Urinary bladder (tissue), 3 donors: ENCODE measurements at regions not wholly inside any gene's neighbourhood (a gene's known extent, or its start where the extent isn't known, plus 50 kb on each side); places are given as distances from the start of the nearest gene placed in this dataset.

Experiments
- DNase-seq: peaks from one replicate; pipeline ENCODE4 v3.0.0-alpha.2; 2015; ENCODE audit errors: extremely low spot score
- H3K27ac ChIP-seq: one replicate; pipeline ENCODE4 v1.5.1; 2013; ENCODE audit warnings: low read depth, mild to moderate bottlenecking, moderate library complexity
- H3K36me3 ChIP-seq: one replicate; pipeline ENCODE4 v1.6.1; 2013; ENCODE audit warnings: mild to moderate bottlenecking, moderate library complexity; ENCODE audit not compliant: insufficient read depth
- H3K4me1 ChIP-seq: one replicate; pipeline ENCODE4 v1.6.1; 2013; ENCODE audit warnings: mild to moderate bottlenecking, moderate library complexity; ENCODE audit not compliant: insufficient read depth
- H3K4me3 ChIP-seq: one replicate; pipeline ENCODE4 v1.5.1; 2013; ENCODE audit warnings: low read depth, low read length
- WGBS: extraction: QIAGEN DNeasy Blood & Tissue Kit; methylation state at CpG from one replicate; pipeline ENCODE4 v1.1.7; 2013; 5-methylcytosine and 5-hydroxymethylcytosine counted together
- donor health status: healthy with polysubstance abuse.
- donor health status: healthy.

GRCh38 chr6:153852481-153852880, 186.6 kb upstream of the OPRM1 start:
- WGBS = 47% methylated on average over 2 of the region's 2 CpGs
- no peak for DNase-seq
- H3K4me1 ChIP-seq = no peaks in the 10 kb centered on the region
- no peak overlapping the region for H3K27ac ChIP-seq
- H3K36me3 ChIP-seq = no peaks in the 10 kb centered on the region
- H3K4me3 ChIP-seq = no peak overlapping the region

- no peaks in the 10 kb centered on the region for H3K4me1 ChIP-seq
- H3K4me3 ChIP-seq = no peak overlapping the region
- no peak overlapping the region for H3K27ac ChIP-seq
- no peak for DNase-seq
- no peaks in the 10 kb centered on the region for H3K36me3 ChIP-seq
- WGBS = 78% methylated on average over 3 of the region's 3 CpGs
These were observed 187.0 kb upstream of the OPRM1 start for GRCh38 chr6:153852034-153852433.

- H3K4me3 ChIP-seq = no peak overlapping the region
- H3K27ac ChIP-seq = no peak overlapping the region
- WGBS = 54% methylated on average over 1 of the region's 1 CpG
- no peaks in the 10 kb centered on the region for H3K36me3 ChIP-seq
- H3K4me1 ChIP-seq = no peaks in the 10 kb centered on the region
- DNase-seq = no peak
These were observed 189.8 kb upstream of the OPRM1 start for GRCh38 chr6:153849072-153849779.

DNA sequence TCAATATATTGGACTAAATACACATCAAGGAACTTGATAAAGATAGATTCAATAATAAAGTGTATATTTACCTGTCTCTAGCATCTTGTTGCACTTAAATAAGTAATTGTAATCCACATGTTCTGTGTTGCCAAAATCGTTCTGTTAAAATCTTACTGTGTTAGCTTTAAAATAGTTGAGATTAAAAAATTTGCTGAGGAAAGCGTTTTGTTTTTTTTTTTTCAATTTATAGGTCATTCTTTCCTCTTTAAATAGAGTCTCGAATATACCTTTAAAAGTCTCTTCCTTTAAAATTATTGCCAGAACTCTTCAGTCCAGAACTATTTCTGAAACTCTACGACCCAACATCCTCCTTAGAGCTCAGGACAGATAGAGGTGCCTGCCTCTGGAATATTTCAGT, 195.6 kb upstream of the OPRM1 start:
- DNase-seq = no peak
- Histone ChIP-seq H3K4me1 (no peaks in the 10 kb centered on the region), H3K4me3 (no peak overlapping the region), H3K27ac (no peak overlapping the region), H3K36me3 (no peaks in the 10 kb centered on the region)
- 86% methylated on average over 4 of the region's 4 CpGs for whole genome bisulfite sequencing

DNA sequence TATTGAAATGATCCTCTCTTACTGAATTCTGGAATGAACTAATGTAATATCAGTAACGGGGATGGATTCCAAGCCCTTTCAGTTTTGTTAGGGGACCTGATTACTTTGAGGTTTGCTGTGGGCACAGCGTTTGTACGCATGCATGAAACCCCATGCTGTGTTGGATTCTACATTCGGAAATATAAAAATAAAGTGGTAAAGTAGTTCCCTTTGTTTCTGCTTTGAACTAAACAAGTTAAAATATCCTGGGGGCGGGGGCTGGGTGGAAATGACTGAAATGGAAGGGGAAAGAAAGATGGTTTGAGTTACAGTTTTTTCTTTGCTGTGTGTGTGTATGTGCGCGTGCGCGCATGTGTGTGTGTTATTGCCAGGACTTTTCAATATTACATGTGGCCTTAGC, 196.5 kb upstream of the OPRM1 start:
- 85% methylated on average over 9 of the region's 9 CpGs for WGBS
- no peak overlapping the region for H3K4me3 ChIP-seq

DNA sequence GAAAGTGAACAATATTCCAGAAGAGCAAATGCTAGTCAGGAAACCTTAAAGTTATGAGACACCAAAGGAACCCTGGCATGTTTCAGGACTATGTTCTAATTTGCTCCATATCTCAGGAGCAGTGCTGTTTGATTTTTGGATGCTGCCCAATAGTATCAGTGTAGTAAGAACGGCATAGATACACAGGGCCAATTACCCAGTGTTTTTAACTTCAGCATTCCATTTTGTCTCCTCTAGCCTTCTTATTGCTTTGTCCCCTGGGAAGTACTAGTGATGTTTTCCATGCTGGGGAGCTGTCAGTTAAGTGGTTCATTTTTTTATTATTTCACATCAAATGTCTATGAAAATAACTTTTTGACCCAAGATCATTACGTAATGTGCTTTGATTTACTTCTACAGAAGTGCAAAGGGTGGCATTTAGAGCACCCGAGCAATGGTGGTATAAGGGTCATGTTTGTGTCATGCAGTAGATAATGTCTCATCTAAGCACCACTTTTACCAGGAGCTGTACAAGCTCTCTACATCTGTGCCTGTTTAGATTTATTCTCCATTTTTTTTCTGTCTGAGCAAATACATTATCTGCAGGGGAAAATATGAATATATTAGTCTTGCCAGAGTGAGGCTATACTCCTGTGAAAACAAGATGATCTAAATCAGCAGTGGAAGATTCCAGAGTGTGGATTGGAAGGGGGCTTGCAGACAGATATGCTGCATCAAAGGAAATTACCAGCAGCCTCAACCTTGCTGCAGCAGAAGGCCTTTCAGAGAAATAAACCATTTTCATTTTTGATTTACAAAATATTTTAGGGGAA, 198.8 kb upstream of the OPRM1 start:
- DNase-seq = no peak
- H3K36me3 ChIP-seq = no peaks in the 10 kb centered on the region
- H3K27ac ChIP-seq = no peak overlapping the region
- no peaks in the 10 kb centered on the region for H3K4me1 ChIP-seq
- H3K4me3 ChIP-seq = no peak overlapping the region
- 16% methylated on average over 3 of the region's 3 CpGs for WGBS

More for the DNA sequence above, 196.5 kb upstream of the OPRM1 start:
- no peaks in the 10 kb centered on the region for H3K36me3 ChIP-seq
- no peaks in the 10 kb centered on the region for H3K4me1 ChIP-seq
- no peak overlapping the region for H3K27ac ChIP-seq
- no peak for DNase-seq

- no peak for DNase-seq
- Histone ChIP-seq H3K4me3 (no peak overlapping the region), H3K4me1 (no peaks in the 10 kb centered on the region), H3K36me3 (no peaks in the 10 kb centered on the region), H3K27ac (no peak overlapping the region)
- 88% methylated on average over 9 of the region's 9 CpGs for WGBS
These were observed 206.5 kb upstream of the OPRM1 start for GRCh38 chr6:153832543-153832942.

DNA sequence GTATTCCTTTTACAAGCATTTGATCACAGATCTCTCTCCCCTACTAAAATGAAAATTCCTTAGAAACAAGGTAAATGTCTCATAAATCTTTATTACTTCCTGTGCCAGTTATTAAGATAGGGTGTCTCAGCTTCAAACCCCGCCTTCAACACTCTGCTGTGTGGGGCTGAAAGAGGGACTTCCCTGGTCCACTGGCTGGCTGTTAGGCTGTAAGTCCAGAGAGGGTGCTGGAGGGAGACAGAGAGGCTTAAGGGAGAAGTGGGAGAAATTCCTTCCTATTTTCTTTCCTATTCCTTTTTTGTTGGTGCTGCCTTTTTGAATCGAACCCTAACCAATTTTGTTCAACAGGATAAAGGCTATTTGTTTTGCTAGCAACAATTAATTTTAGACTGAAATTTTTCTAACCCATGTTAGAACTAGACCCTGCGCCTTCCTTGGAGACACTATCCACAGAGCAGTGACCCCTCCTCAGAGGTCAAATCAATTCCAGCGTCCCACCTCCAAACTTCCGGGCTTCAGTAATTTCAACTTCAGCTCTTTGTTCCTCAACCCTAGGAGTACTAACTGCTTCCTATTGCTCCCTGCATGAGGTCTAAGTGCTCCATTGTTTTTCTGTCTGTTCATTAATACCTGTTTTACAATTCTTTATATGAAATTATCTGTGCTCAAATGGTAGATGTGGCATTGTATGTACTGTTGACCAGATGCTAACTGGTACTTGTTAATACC, 207.5 kb upstream of the OPRM1 start:
- no peak for DNase-seq
- no peaks in the 10 kb centered on the region for H3K4me1 ChIP-seq
- no peak overlapping the region for H3K27ac ChIP-seq
- H3K36me3 ChIP-seq = no peaks in the 10 kb centered on the region
- H3K4me3 ChIP-seq = no peak overlapping the region
- WGBS = 74% methylated on average over 5 of the region's 5 CpGs

- no peak for DNase-seq
- Histone ChIP-seq H3K4me1 (no peaks in the 10 kb centered on the region), H3K4me3 (no peak overlapping the region), H3K27ac (no peak overlapping the region), H3K36me3 (no peaks in the 10 kb centered on the region)
- WGBS = 76% methylated on average over 3 of the region's 3 CpGs
These were observed 221.9 kb upstream of the OPRM1 start for GRCh38 chr6:153817173-153817572.

- no peaks in the 10 kb centered on the region for H3K36me3 ChIP-seq
- no peak overlapping the region for H3K4me3 ChIP-seq
- 29% methylated on average over 3 of the region's 3 CpGs for WGBS
- no peak for DNase-seq
- H3K4me1 ChIP-seq = no peaks in the 10 kb centered on the region
- no peak overlapping the region for H3K27ac ChIP-seq
These were observed 222.7 kb upstream of the OPRM1 start for GRCh38 chr6:153816366-153816765.

DNA sequence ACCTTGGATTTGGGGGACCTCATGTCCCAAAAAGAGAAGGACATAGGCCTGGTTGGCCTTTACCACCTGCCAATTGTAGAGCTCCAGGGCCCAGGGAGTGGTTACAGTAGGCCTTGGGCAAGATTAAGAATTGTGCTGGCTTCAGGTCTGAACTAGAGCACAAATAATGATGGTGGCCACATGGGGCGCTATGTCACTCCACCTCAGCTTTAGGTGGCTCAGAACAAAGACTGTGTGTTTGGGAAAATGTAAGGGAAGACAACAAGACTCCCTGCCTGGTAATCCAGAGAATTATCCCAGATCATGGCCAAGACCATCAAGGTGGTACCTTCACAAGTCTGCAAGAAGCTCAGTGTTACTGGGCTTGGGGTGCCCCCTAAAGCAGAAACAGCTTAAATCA, 224.9 kb upstream of the OPRM1 start:
- Histone ChIP-seq H3K4me3 (no peak overlapping the region), H3K36me3 (no peaks in the 10 kb centered on the region), H3K27ac (no peak overlapping the region), H3K4me1 (no peaks in the 10 kb centered on the region)
- 33% methylated on average over 1 of the region's 1 CpG for WGBS
- no peak for DNase-seq

GRCh38 chr6:153804755-153805330, 234.2 kb upstream of the OPRM1 start:
- WGBS = 75% methylated on average over 5 of the region's 5 CpGs
- H3K4me1 ChIP-seq = no peaks in the 10 kb centered on the region
- DNase-seq = no peak
- no peaks in the 10 kb centered on the region for H3K36me3 ChIP-seq
- H3K4me3 ChIP-seq = no peak overlapping the region
- H3K27ac ChIP-seq = no peak overlapping the region

GRCh38 chr6:153801917-153802316, 237.1 kb upstream of the OPRM1 start:
- Histone ChIP-seq H3K36me3 (no peaks in the 10 kb centered on the region), H3K27ac (no peak overlapping the region), H3K4me1 (no peaks in the 10 kb centered on the region), H3K4me3 (no peak overlapping the region)
- no peak for DNase-seq
- 87% methylated on average over 2 of the region's 2 CpGs for WGBS
